ENCODE measurements at regions not wholly inside any gene's neighbourhood (a gene's known extent, or its start where the extent isn't known, plus 50 kb on each side); places are given as distances from the start of the nearest gene placed in this dataset.

- TF ChIP-seq CTCF (IDR thresholded peaks at IDR 0.05; ENCODE audit: low read depth, low read length): no peak
- TF ChIP-seq MAX (IDR thresholded peaks at IDR 0.05; ENCODE audit: low read depth, low read length): no peak
- TF ChIP-seq POLR2A (IDR thresholded peaks at IDR 0.05; ENCODE audit: extremely low read depth, insufficient read length): no peak
- H3K4me3 ChIP-seq (ENCODE audit: low read depth, low read length): no peak overlapping the region
- no peak for DNase-seq (ENCODE audit: low read depth)
Observed at GRCh38 chr14:105846312-105846711, 319.9 kb downstream of the TMEM121 start.

GRCh38 chr14:105847400-105847799 is 321.0 kb downstream of the TMEM121 start:
- no peak overlapping the region for H3K4me3 ChIP-seq (ENCODE audit: low read depth, low read length)
- no peak for DNase-seq (ENCODE audit: low read depth)
- TF ChIP-seq CTCF (IDR thresholded peaks at IDR 0.05; ENCODE audit: low read depth, low read length): no peak

GRCh38 chr14:105848570-105848969 is 322.2 kb downstream of the TMEM121 start:
- H3K4me3 ChIP-seq (ENCODE audit: low read depth, low read length): no peak overlapping the region
- TF ChIP-seq CTCF (IDR thresholded peaks at IDR 0.05; ENCODE audit: low read depth, low read length): no peak
- no peak for TF ChIP-seq POLR2A (IDR thresholded peaks at IDR 0.05; ENCODE audit: extremely low read depth, insufficient read length)
- no peak for TF ChIP-seq MYC (IDR thresholded peaks at IDR 0.05; ENCODE audit: low read depth, low read length)
- TF ChIP-seq MAX (IDR thresholded peaks at IDR 0.05; ENCODE audit: low read depth, low read length): no peak

GRCh38 chr14:105849933-105850626 is 323.7 kb downstream of the TMEM121 start:
- H3K4me3 ChIP-seq (ENCODE audit: low read depth, low read length): no peak overlapping the region
- TF ChIP-seq MAX (IDR thresholded peaks at IDR 0.05; ENCODE audit: low read depth, low read length) (no peak), MYC (IDR thresholded peaks at IDR 0.05; ENCODE audit: low read depth, low read length) (no peak), POLR2A (IDR thresholded peaks at IDR 0.05; ENCODE audit: extremely low read depth, insufficient read length) (no peak), CTCF (IDR thresholded peaks at IDR 0.05; ENCODE audit: low read depth, low read length) (no peak)
- no peak for DNase-seq (ENCODE audit: low read depth)

More at GRCh38 chr14:105848570-105848969, 322.2 kb downstream of the TMEM121 start:
- DNase-seq (ENCODE audit: low read depth): no peak

- H3K4me3 ChIP-seq (ENCODE audit: low read depth, low read length): no peak overlapping the region
- TF ChIP-seq CTCF (IDR thresholded peaks at IDR 0.05; ENCODE audit: low read depth, low read length) (no peak), MAX (IDR thresholded peaks at IDR 0.05; ENCODE audit: low read depth, low read length) (no peak)
- DNase-seq (ENCODE audit: low read depth): no peak
Observed at GRCh38 chr14:105850853-105851581, 324.6 kb downstream of the TMEM121 start.

Data from NB4 (cell line).